Neural cell (in vitro differentiated cells): ENCODE measurements at regions not wholly inside any gene's neighbourhood (a gene's known extent, or its start where the extent isn't known, plus 50 kb on each side); places are given as distances from the start of the nearest gene placed in this dataset.

Experiments
- H2AFZ ChIP-seq: fragments of 200-600, 300-800 bp; sonication (generic), shearing (Covaris generic); 2 replicates; pipeline ENCODE4 v1.6.0; 2014; ENCODE audit warnings: low read depth, mild to moderate bottlenecking, antibody characterized with exemption, low read length, moderate library complexity
- H3F3A ChIP-seq: fragments of 200-600 bp; shearing (Covaris generic); 2 replicates; pipeline ENCODE4 v1.6.1; 2016; ENCODE audit warnings: mild to moderate bottlenecking, moderate library complexity, mixed read lengths, antibody characterized with exemption, low read length; ENCODE audit not compliant: insufficient read depth, poor library complexity, severe bottlenecking
- H3K27ac ChIP-seq: fragments of 200-600, 300-800 bp; sonication (generic), shearing (Covaris generic); 2 replicates; pipeline ENCODE4 v1.5.1; 2014; ENCODE audit warnings: mild to moderate bottlenecking, low read length, moderate library complexity
- H3K27me3 ChIP-seq: fragments of 300-800, 200-600 bp; sonication (generic), shearing (Covaris generic); 2 replicates; pipeline ENCODE4 v1.6.0; 2014; ENCODE audit warnings: mild to moderate bottlenecking, low read depth, low read length, moderate library complexity; ENCODE audit not compliant: insufficient read depth
- H3K36me3 ChIP-seq: fragments of 300-800, 200-600 bp; sonication (generic), shearing (Covaris generic); 2 replicates; pipeline ENCODE4 v1.5.1; 2014; ENCODE audit warnings: mild to moderate bottlenecking, antibody characterized with exemption, low read length, moderate library complexity; ENCODE audit not compliant: insufficient read depth
- H3K4me2 ChIP-seq: fragments of 300-800, 200-600 bp; sonication (generic), shearing (Covaris generic); 2 replicates; pipeline ENCODE4 v1.6.0; 2014; ENCODE audit warnings: mild to moderate bottlenecking, low read length
- H3K4me3 ChIP-seq: fragments of 300-800, 200-600 bp; sonication (generic), shearing (Covaris generic); 2 replicates; pipeline ENCODE4 v1.5.1; 2014; ENCODE audit warnings: mild to moderate bottlenecking, low read length, moderate library complexity
- H3K79me2 ChIP-seq: fragments of 200-600 bp; shearing (Covaris generic); replicated peaks from 2 replicates; pipeline ENCODE4 v1.6.0; 2014; ENCODE audit warnings: mild to moderate bottlenecking, low read length, moderate library complexity; ENCODE audit not compliant: insufficient read depth
- H3K9ac ChIP-seq: fragments of 300-800, 200-600 bp; sonication (generic), shearing (Covaris generic); 2 replicates; pipeline ENCODE4 v1.6.1; 2016; ENCODE audit warnings: mild to moderate bottlenecking, low read length, mixed read lengths
- H3K9me2 ChIP-seq: fragments of 200-600 bp; shearing (Covaris generic); 2 replicates; pipeline ENCODE4 v1.6.1; 2016; ENCODE audit warnings: mild to moderate bottlenecking, low read length, mixed read lengths; ENCODE audit not compliant: insufficient read depth
- H3K9me3 ChIP-seq: fragments of 200-600, 300-800 bp; sonication (generic), shearing (Covaris generic); 2 replicates; pipeline ENCODE4 v1.6.1; 2016; ENCODE audit warnings: mild to moderate bottlenecking, mixed run types, low read length, moderate library complexity, mixed read lengths
- H4K20me1 ChIP-seq: fragments of 200-600 bp; shearing (Covaris generic); 2 replicates; pipeline ENCODE4 v1.6.1; 2016; ENCODE audit warnings: mild to moderate bottlenecking, mixed run types; ENCODE audit not compliant: insufficient read depth
- EP300 ChIP-seq: fragments of 450-650 bp; conservative IDR thresholded peaks from 2 replicates; pipeline ENCODE4 v1.6.1; 2014; ENCODE audit warnings: antibody characterized with exemption, mild to moderate bottlenecking, moderate library complexity; ENCODE audit not compliant: poor library complexity, severe bottlenecking
- EZH2 ChIP-seq: fragments of 200-600, 300-800 bp; shearing (Covaris generic), sonication (generic); IDR thresholded peaks from 2 replicates; pipeline ENCODE4 v1.6.1; 2014; ENCODE audit warnings: antibody characterized with exemption, low read length, borderline replicate concordance, mild to moderate bottlenecking; ENCODE audit not compliant: insufficient read depth, poor library complexity, severe bottlenecking
- MXI1 ChIP-seq: fragments of 450-650 bp; conservative IDR thresholded peaks from 2 replicates; pipeline ENCODE4 v1.6.1; 2014; ENCODE audit warnings: antibody characterized with exemption, mild to moderate bottlenecking; ENCODE audit not compliant: poor library complexity, severe bottlenecking
- POLR2AphosphoS5 ChIP-seq: IDR thresholded peaks from 2 replicates; pipeline ENCODE4 v1.6.1; 2012
- TAF1 ChIP-seq: IDR thresholded peaks from 2 replicates; pipeline ENCODE4 v1.6.1; 2012; ENCODE audit warnings: low read depth
- TF ChIP-seq, protein P1 (sequence below): IDR thresholded peaks from 2 replicates; pipeline ENCODE4 v1.6.1; 2012; ENCODE audit warnings: borderline replicate concordance

DNA sequence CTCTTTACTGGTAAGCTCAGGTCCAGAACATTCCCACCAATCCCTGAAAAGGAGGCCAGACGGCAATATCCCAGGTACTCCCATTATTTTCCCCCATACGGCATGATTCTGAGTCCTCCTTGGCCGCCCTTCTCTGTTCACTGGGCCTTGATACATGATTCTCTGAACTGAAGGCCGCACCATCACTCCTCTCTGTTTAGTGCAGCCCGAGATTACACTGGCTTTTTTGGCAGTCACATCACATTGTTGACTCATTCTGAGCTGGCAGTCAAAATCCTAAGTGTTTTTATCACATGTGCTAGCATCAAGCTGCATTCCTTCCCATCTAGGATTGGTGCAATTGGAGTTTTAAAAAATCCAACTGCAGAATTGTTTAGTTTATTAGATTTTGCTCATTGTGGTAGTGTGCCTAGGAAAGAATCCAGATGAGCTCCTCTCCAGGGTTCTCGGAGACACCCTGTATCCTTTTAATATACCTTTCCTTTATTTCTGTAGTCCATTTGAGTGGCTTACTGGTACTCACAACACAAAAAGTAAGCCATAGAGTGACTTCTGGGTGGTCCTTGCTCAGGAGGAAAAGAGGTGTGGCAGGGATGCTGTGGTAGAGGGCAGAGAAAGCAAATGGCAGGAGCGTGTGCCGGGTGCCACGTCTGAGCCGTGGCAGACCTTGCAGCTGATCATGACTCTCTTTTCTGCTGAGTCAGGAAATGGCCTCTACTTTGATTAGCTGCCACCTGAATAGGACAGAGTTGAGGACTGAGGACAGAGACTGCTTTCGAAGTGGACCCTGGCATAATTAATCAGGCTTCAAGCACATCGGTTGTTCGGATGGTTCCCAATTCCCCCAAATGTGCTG lies 121.1 kb upstream of the IL12B start:
- H4K20me1 ChIP-seq = no peaks in the 10 kb centered on the region
- H3K27ac ChIP-seq = no peak overlapping the region
- no peaks in the 10 kb centered on the region for H3K27me3 ChIP-seq
- no peak overlapping the region for H2AFZ ChIP-seq
- H3F3A ChIP-seq = no peaks in the 10 kb centered on the region
- H3K9me3 ChIP-seq = no peaks in the 10 kb centered on the region
- no peaks in the 10 kb centered on the region for H3K9me2 ChIP-seq
- no peaks in the 10 kb centered on the region for H3K36me3 ChIP-seq
- no peak overlapping the region for H3K4me3 ChIP-seq
- H3K79me2 ChIP-seq = no peaks in the 10 kb centered on the region
- H3K9ac ChIP-seq = no peak overlapping the region
- no peak overlapping the region for H3K4me2 ChIP-seq
- TF ChIP-seq, protein P1, sequence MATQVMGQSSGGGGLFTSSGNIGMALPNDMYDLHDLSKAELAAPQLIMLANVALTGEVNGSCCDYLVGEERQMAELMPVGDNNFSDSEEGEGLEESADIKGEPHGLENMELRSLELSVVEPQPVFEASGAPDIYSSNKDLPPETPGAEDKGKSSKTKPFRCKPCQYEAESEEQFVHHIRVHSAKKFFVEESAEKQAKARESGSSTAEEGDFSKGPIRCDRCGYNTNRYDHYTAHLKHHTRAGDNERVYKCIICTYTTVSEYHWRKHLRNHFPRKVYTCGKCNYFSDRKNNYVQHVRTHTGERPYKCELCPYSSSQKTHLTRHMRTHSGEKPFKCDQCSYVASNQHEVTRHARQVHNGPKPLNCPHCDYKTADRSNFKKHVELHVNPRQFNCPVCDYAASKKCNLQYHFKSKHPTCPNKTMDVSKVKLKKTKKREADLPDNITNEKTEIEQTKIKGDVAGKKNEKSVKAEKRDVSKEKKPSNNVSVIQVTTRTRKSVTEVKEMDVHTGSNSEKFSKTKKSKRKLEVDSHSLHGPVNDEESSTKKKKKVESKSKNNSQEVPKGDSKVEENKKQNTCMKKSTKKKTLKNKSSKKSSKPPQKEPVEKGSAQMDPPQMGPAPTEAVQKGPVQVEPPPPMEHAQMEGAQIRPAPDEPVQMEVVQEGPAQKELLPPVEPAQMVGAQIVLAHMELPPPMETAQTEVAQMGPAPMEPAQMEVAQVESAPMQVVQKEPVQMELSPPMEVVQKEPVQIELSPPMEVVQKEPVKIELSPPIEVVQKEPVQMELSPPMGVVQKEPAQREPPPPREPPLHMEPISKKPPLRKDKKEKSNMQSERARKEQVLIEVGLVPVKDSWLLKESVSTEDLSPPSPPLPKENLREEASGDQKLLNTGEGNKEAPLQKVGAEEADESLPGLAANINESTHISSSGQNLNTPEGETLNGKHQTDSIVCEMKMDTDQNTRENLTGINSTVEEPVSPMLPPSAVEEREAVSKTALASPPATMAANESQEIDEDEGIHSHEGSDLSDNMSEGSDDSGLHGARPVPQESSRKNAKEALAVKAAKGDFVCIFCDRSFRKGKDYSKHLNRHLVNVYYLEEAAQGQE = no peak

- H2AFZ ChIP-seq = no peak overlapping the region
- H3K27me3 ChIP-seq = no peaks in the 10 kb centered on the region
- no peaks in the 10 kb centered on the region for H3K36me3 ChIP-seq
- H3K79me2 ChIP-seq = no peaks in the 10 kb centered on the region
- no peaks in the 10 kb centered on the region for H3K9me3 ChIP-seq
- TF ChIP-seq MXI1 = no peak
- TF ChIP-seq POLR2AphosphoS5 = no peak
- TF ChIP-seq EP300 = no peak
- TF ChIP-seq, protein P1 = no peak
- TF ChIP-seq EZH2 = no peak
- no peak for TF ChIP-seq TAF1
- no peaks in the 10 kb centered on the region for H3K9me2 ChIP-seq
- no peak overlapping the region for H3K9ac ChIP-seq
- no peak overlapping the region for H3K4me2 ChIP-seq
- H4K20me1 ChIP-seq = no peaks in the 10 kb centered on the region
- no peak overlapping the region for H3K4me3 ChIP-seq
- H3F3A ChIP-seq = no peaks in the 10 kb centered on the region
- no peak overlapping the region for H3K27ac ChIP-seq
Measured at GRCh38 chr5:159452480-159453167, 122.3 kb upstream of the IL12B start.
